ENCODE measurements at regions not wholly inside any gene's neighbourhood (a gene's known extent, or its start where the extent isn't known, plus 50 kb on each side); places are given as distances from the start of the nearest gene placed in this dataset.

DNA sequence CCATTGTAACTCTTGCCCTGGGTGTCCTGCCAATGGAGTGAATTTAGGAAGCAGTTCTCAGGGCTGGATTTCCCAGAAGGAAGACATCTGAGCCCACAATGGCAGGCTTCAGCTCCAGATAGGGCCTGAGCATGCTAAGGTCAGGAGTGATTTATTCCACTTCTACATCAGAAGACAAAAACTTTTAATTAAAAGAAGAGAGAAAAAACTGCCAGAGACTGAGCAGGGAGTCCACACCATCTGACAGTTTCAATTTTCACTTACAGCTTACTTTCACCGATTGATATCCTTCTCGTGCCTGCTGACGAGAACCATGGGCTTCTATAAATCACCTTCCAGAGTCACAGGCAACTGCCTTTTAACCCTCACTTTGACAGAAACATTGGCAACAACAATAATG is 228.3 kb upstream of the BRINP1 start:
- BruUV-seq (replicated peaks) = no TSS peak
- Histone ChIP-seq H3K9me3 (ENCODE audit: control insufficient read depth, insufficient read depth, low read depth, low read length) (no peaks in the 10 kb centered on the region), H3K27ac (ENCODE audit: low read length) (no peak overlapping the region), H3K4me1 (ENCODE audit: control insufficient read depth, insufficient read depth, low read length) (no peaks in the 10 kb centered on the region), H3K27me3 (ENCODE audit: control insufficient read depth, insufficient read depth, low read length) (no peaks in the 10 kb centered on the region), H3K36me3 (ENCODE audit: control insufficient read depth, insufficient read depth, low read length) (no peaks in the 10 kb centered on the region), H3K4me3 (ENCODE audit: low read depth in 2 of 2, low read length in 2 of 2) (no peak overlapping the region)
- ChIA-PET POLR2A (no interaction called here), CTCF (interaction anchor here (0.7 kb wide), 1 partner anchor 35 kb away, joined by 3 read pairs; no protein-coding TSS in a partner anchor)
- DNase-seq (ENCODE audit: low read depth, low spot score) (no peak), ATAC-seq (no peak)
- intact Hi-C loops (cut with micrococcal nuclease; ENCODE audit: unreplicated experiment) (no loop called here), in situ Hi-C loops (cut with HindIII; ENCODE audit: low pct_unique_long_range_greater_than_20kb, low sequenced_read_pairs) (no loop called here)
- no peak for TF ChIP-seq POLR2AphosphoS5 (IDR thresholded peaks at IDR 0.05; ENCODE audit: low read depth, low read length)
- TF ChIP-seq, protein P1, sequence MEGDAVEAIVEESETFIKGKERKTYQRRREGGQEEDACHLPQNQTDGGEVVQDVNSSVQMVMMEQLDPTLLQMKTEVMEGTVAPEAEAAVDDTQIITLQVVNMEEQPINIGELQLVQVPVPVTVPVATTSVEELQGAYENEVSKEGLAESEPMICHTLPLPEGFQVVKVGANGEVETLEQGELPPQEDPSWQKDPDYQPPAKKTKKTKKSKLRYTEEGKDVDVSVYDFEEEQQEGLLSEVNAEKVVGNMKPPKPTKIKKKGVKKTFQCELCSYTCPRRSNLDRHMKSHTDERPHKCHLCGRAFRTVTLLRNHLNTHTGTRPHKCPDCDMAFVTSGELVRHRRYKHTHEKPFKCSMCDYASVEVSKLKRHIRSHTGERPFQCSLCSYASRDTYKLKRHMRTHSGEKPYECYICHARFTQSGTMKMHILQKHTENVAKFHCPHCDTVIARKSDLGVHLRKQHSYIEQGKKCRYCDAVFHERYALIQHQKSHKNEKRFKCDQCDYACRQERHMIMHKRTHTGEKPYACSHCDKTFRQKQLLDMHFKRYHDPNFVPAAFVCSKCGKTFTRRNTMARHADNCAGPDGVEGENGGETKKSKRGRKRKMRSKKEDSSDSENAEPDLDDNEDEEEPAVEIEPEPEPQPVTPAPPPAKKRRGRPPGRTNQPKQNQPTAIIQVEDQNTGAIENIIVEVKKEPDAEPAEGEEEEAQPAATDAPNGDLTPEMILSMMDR (IDR thresholded peaks at IDR 0.05) = no peak
- no peak for TF ChIP-seq TCF7L2 (IDR thresholded peaks at IDR 0.05; ENCODE audit: low read depth, low read length)
- TF ChIP-seq SIN3A (IDR thresholded peaks at IDR 0.05; ENCODE audit: borderline replicate concordance, insufficient read depth, low read depth, low read length) = no peak
- TF ChIP-seq, protein P2, sequence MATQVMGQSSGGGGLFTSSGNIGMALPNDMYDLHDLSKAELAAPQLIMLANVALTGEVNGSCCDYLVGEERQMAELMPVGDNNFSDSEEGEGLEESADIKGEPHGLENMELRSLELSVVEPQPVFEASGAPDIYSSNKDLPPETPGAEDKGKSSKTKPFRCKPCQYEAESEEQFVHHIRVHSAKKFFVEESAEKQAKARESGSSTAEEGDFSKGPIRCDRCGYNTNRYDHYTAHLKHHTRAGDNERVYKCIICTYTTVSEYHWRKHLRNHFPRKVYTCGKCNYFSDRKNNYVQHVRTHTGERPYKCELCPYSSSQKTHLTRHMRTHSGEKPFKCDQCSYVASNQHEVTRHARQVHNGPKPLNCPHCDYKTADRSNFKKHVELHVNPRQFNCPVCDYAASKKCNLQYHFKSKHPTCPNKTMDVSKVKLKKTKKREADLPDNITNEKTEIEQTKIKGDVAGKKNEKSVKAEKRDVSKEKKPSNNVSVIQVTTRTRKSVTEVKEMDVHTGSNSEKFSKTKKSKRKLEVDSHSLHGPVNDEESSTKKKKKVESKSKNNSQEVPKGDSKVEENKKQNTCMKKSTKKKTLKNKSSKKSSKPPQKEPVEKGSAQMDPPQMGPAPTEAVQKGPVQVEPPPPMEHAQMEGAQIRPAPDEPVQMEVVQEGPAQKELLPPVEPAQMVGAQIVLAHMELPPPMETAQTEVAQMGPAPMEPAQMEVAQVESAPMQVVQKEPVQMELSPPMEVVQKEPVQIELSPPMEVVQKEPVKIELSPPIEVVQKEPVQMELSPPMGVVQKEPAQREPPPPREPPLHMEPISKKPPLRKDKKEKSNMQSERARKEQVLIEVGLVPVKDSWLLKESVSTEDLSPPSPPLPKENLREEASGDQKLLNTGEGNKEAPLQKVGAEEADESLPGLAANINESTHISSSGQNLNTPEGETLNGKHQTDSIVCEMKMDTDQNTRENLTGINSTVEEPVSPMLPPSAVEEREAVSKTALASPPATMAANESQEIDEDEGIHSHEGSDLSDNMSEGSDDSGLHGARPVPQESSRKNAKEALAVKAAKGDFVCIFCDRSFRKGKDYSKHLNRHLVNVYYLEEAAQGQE (IDR thresholded peaks at IDR 0.05; ENCODE audit: insufficient read depth in 1 of 2, low read depth in 2 of 2, low read length in 1 of 2) = no peak

DNA sequence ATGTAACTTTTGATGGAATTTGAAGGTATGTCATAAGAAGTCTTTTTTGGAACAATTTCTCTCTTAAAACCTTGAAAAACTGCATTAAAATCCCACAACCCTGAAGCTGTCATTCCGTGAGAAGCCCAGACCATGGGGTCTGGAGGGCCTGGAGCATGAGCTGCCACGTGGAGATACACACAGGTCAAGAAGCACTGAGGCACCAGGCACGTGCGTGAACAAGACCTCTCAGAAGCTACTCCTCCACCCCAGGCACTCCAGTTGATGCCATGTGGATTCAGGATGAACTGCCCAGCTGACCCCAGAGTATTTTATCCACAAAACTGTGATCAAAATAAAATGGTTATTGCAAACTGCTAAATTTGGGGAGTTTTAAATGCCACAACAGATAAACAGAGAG is 227.5 kb upstream of the BRINP1 start:
- in situ Hi-C loops (cut with HindIII; ENCODE audit: low pct_unique_long_range_greater_than_20kb, low sequenced_read_pairs) (no loop called here), intact Hi-C loops (cut with micrococcal nuclease; ENCODE audit: unreplicated experiment) (no loop called here)
- POLR2A ChIA-PET = no interaction called here
- H3K9me3 ChIP-seq (ENCODE audit: control insufficient read depth, insufficient read depth, low read depth, low read length) = no peaks in the 10 kb centered on the region
- H3K4me3 ChIP-seq (ENCODE audit: low read depth in 2 of 2, low read length in 2 of 2) = no peak overlapping the region
- TF ChIP-seq, protein P1 (IDR thresholded peaks at IDR 0.05) = no peak
- TF ChIP-seq SIN3A (IDR thresholded peaks at IDR 0.05; ENCODE audit: borderline replicate concordance, insufficient read depth, low read depth, low read length) (no peak), POLR2AphosphoS5 (IDR thresholded peaks at IDR 0.05; ENCODE audit: low read depth, low read length) (no peak)
- no TSS peak for BruUV-seq (replicated peaks)
- no peaks in the 10 kb centered on the region for H3K4me1 ChIP-seq (ENCODE audit: control insufficient read depth, insufficient read depth, low read length)
- no peaks in the 10 kb centered on the region for H3K27me3 ChIP-seq (ENCODE audit: control insufficient read depth, insufficient read depth, low read length)
- no peaks in the 10 kb centered on the region for H3K36me3 ChIP-seq (ENCODE audit: control insufficient read depth, insufficient read depth, low read length)
- no peak overlapping the region for H3K27ac ChIP-seq (ENCODE audit: low read length)
- no peak for DNase-seq (ENCODE audit: low read depth, low spot score)
- ATAC-seq = no peak
- CTCF ChIA-PET = no interaction called here
